ENCODE measurements at regions not wholly inside any gene's neighbourhood (a gene's known extent, or its start where the extent isn't known, plus 50 kb on each side); places are given as distances from the start of the nearest gene placed in this dataset.

DNA sequence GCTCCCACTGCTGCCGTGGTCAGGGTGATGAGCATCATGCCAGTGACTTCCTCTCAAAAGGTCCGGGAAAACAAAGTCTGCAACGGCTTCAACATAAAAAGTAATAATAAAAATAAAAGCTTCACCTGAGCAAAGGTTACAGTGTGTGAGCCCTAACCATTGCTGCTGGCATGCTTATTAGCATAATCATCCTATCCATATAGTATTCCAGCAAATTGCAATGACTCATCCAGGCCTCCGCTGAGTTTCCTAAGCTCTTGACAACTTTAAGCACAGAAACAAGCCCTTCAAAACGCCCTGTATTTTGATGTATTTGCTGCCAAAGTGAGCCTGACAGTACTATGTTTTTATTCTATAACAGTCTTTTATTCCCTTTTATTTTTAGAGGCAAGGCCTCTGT lies 100.5 kb downstream of the AASDH start:
- Mint-ChIP-seq H3K4me3 (ENCODE audit: unreplicated experiment) (no peak overlapping the region), H3K4me1 (ENCODE audit: unreplicated experiment) (no peaks in the 10 kb centered on the region), H3K27ac (ENCODE audit: unreplicated experiment) (no peak overlapping the region), H3K9me3 (ENCODE audit: unreplicated experiment) (no peaks in the 10 kb centered on the region), H3K27me3 (ENCODE audit: unreplicated experiment) (no peaks in the 10 kb centered on the region), H3K36me3 (ENCODE audit: unreplicated experiment) (peaks cover 4% of the 10 kb centered on the region)
- DNase-seq (ENCODE audit: extremely low spot score, unreplicated experiment) = no peak
- TF ChIP-seq, protein P1, sequence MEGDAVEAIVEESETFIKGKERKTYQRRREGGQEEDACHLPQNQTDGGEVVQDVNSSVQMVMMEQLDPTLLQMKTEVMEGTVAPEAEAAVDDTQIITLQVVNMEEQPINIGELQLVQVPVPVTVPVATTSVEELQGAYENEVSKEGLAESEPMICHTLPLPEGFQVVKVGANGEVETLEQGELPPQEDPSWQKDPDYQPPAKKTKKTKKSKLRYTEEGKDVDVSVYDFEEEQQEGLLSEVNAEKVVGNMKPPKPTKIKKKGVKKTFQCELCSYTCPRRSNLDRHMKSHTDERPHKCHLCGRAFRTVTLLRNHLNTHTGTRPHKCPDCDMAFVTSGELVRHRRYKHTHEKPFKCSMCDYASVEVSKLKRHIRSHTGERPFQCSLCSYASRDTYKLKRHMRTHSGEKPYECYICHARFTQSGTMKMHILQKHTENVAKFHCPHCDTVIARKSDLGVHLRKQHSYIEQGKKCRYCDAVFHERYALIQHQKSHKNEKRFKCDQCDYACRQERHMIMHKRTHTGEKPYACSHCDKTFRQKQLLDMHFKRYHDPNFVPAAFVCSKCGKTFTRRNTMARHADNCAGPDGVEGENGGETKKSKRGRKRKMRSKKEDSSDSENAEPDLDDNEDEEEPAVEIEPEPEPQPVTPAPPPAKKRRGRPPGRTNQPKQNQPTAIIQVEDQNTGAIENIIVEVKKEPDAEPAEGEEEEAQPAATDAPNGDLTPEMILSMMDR (IDR thresholded peaks at IDR 0.05) = no peak

DNA sequence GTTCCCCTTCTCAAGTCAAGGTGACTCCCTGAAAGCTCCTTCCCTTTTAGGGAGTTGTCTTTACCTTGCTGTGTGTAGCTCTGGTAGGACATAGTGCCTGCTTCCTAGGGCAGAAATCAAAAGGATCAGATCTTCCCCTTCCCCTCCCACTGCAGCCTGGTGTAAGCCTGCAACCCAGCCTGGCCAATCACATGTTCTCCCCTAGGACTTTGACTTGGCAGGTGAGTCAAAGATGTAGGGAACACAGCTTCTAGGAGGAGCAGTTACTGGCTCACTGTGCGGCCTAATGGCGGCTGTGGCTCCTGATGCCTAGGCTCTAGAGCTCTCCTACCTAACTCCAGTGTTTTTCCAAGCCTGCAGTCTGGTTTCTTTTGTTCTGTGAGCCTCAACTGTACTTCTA lies 103.9 kb downstream of the AASDH start:
- Mint-ChIP-seq H3K4me1 (ENCODE audit: unreplicated experiment) (no peaks in the 10 kb centered on the region), H3K27me3 (ENCODE audit: unreplicated experiment) (no peaks in the 10 kb centered on the region), H3K4me3 (ENCODE audit: unreplicated experiment) (no peak overlapping the region), H3K36me3 (ENCODE audit: unreplicated experiment) (peaks cover 2% of the 10 kb centered on the region), H3K9me3 (ENCODE audit: unreplicated experiment) (no peaks in the 10 kb centered on the region), H3K27ac (ENCODE audit: unreplicated experiment) (no peak overlapping the region)
- DNase-seq (ENCODE audit: extremely low spot score, unreplicated experiment) = no peak
- TF ChIP-seq, protein P1 (IDR thresholded peaks at IDR 0.05) = no peak

DNA sequence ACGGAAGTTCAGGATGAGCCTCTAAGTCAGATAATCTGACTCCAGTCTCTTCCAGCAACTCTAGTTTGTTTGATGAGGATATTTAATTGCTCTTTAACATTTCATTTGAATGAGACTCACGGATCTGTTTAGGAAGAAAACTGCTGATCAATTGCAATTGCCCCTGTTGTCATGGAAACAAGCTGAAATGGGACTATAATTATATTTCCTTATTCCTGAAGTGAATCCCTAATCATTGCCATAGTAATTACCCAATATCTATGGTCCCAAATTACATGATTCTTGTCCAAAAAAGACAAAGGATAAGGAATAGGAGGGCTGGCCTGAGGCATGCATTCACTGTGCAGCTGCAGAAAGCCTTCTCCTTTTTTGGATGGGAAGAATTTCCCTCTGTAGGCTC lies 105.3 kb downstream of the AASDH start:
- H3K27me3 Mint-ChIP-seq (ENCODE audit: unreplicated experiment) = no peaks in the 10 kb centered on the region
- H3K4me3 Mint-ChIP-seq (ENCODE audit: unreplicated experiment) = no peak overlapping the region
- H3K9me3 Mint-ChIP-seq (ENCODE audit: unreplicated experiment) = peaks cover 12% of the 10 kb centered on the region
- no peaks in the 10 kb centered on the region for H3K4me1 Mint-ChIP-seq (ENCODE audit: unreplicated experiment)
- no peak for DNase-seq (ENCODE audit: extremely low spot score, unreplicated experiment)
- peaks cover 3% of the 10 kb centered on the region for H3K36me3 Mint-ChIP-seq (ENCODE audit: unreplicated experiment)
- no peak overlapping the region for H3K27ac Mint-ChIP-seq (ENCODE audit: unreplicated experiment)
- TF ChIP-seq, protein P1 (IDR thresholded peaks at IDR 0.05) = no peak

DNA sequence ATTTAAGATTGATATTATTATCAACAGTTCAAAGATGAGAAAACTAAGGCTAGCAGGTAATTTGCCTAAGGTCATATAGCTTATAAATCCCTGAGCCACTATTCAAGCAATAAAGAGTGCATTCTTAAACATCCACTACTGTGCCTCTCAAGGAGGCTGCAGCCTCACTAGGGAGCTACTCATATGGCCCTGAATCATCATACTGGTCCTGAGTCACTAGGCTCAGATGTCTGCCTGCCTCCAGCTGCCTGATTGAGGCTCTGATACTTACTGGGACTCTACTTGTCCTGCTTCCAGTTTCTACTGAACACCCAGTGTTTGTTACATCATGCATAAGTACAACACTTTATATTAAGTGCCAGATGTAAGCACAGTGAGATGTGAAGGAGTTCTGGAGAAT lies 110.7 kb downstream of the AASDH start:
- TF ChIP-seq, protein P1 (IDR thresholded peaks at IDR 0.05) = no peak
- no peaks in the 10 kb centered on the region for H3K4me1 Mint-ChIP-seq (ENCODE audit: unreplicated experiment)
- H3K36me3 Mint-ChIP-seq (ENCODE audit: unreplicated experiment) = peaks cover 5% of the 10 kb centered on the region
- DNase-seq (ENCODE audit: extremely low spot score, unreplicated experiment) = no peak
- no peak overlapping the region for H3K4me3 Mint-ChIP-seq (ENCODE audit: unreplicated experiment)
- H3K27ac Mint-ChIP-seq (ENCODE audit: unreplicated experiment) = no peak overlapping the region
- no peaks in the 10 kb centered on the region for H3K27me3 Mint-ChIP-seq (ENCODE audit: unreplicated experiment)
- peaks cover 16% of the 10 kb centered on the region for H3K9me3 Mint-ChIP-seq (ENCODE audit: unreplicated experiment)

DNA sequence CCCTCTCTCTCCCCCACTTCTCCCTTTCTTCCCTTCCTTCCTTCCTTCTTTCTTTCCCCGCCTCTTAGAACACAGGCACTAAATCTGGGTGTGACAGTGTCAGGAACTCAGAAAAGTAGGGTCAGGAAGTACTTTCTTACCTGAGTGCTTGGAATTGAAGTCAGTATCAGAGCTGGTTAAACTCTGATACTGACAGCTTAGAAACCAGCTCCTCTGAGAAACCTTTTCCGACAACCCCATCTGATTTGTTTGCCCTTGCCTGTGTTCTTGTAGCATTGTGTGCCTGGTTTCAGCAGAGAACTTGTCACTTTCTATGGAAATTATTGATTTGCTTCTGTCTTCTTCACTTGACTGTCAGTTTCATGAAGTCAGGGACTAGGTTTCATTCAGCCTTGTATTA lies 113.9 kb downstream of the AASDH start:
- no peak overlapping the region for H3K27ac Mint-ChIP-seq (ENCODE audit: unreplicated experiment)
- H3K4me1 Mint-ChIP-seq (ENCODE audit: unreplicated experiment) = no peaks in the 10 kb centered on the region
- H3K27me3 Mint-ChIP-seq (ENCODE audit: unreplicated experiment) = no peaks in the 10 kb centered on the region
- no peak overlapping the region for H3K4me3 Mint-ChIP-seq (ENCODE audit: unreplicated experiment)
- TF ChIP-seq, protein P1 (IDR thresholded peaks at IDR 0.05) = no peak
- no peak for DNase-seq (ENCODE audit: extremely low spot score, unreplicated experiment)
- H3K36me3 Mint-ChIP-seq (ENCODE audit: unreplicated experiment) = peaks cover 5% of the 10 kb centered on the region
- peaks cover 16% of the 10 kb centered on the region for H3K9me3 Mint-ChIP-seq (ENCODE audit: unreplicated experiment)

Measured in osteocyte (in vitro differentiated cells).